ENCODE measurements at regions not wholly inside any gene's neighbourhood (a gene's known extent, or its start where the extent isn't known, plus 50 kb on each side); places are given as distances from the start of the nearest gene placed in this dataset.

DNA sequence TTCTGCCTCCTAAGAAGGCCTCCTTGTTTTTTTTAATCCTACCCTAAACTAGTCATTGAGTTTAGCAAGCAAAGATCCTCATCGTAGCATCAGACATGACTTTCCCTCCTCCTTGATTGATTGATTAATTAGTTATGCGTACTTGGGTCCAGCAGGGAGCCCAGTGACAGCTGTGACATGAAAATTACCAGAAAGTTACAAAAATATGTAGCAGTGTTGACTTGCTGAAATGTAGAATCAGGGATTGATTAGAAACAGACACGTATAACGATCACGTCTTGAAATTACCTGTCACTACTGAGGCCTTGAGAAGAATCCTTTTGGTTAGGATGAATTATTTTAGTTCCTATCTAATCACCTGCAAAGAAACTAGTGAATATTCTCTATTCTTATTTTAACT is 167.4 kb upstream of the MPPED2 start (continued):
- TF ChIP-seq, protein P1, sequence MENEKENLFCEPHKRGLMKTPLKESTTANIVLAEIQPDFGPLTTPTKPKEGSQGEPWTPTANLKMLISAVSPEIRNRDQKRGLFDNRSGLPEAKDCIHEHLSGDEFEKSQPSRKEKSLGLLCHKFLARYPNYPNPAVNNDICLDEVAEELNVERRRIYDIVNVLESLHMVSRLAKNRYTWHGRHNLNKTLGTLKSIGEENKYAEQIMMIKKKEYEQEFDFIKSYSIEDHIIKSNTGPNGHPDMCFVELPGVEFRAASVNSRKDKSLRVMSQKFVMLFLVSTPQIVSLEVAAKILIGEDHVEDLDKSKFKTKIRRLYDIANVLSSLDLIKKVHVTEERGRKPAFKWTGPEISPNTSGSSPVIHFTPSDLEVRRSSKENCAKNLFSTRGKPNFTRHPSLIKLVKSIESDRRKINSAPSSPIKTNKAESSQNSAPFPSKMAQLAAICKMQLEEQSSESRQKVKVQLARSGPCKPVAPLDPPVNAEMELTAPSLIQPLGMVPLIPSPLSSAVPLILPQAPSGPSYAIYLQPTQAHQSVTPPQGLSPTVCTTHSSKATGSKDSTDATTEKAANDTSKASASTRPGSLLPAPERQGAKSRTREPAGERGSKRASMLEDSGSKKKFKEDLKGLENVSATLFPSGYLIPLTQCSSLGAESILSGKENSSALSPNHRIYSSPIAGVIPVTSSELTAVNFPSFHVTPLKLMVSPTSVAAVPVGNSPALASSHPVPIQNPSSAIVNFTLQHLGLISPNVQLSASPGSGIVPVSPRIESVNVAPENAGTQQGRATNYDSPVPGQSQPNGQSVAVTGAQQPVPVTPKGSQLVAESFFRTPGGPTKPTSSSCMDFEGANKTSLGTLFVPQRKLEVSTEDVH (IDR thresholded peaks at IDR 0.05; ENCODE audit: low read depth, partially characterized antibody): no peak

DNA sequence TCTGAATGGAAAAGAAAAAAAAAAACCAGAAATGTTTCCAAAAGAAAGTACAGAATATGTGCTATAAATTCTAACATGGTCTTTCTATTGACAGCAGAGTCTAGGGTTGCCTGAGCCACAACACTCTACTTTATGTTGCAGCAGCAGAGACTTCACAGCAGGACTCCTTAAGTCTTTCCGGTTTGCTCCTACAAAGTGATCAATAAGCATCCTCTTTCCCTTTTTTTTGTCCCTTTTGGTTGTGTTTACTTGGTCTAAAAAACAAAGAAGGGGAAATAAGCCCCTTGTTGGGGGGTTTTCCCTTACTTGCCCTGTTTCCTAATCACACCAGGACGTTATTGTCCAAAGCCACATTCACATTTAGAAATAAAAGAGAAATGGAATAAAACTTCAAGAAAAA is 163.1 kb upstream of the MPPED2 start:
- WGBS (ENCODE audit: insufficient coverage, insufficient replicate concordance, low lambda C conversion rate, missing lambda C conversion rate): 0% methylated on average over 2 of the region's 2 CpGs
- ChIA-PET SMC1A (ENCODE audit: uncharacterized antibody, unreplicated experiment) (no interaction called here), CTCF (no interaction called here), RAD21 (ENCODE audit: unreplicated experiment) (no interaction called here), POLR2A (no interaction called here)
- intact Hi-C loops (cut with micrococcal nuclease; ENCODE audit: unreplicated experiment) (no loop called here), in situ Hi-C loops (cut with MboI) (no loop called here)
- no peaks in the 10 kb centered on the region for H4K20me1 ChIP-seq (ENCODE audit: control insufficient read depth, insufficient read depth)
- no peak overlapping the region for H3K4me3 ChIP-seq
- no peak for DNase-seq (ENCODE audit: low read depth, low spot score)
- H3K4me2 ChIP-seq (ENCODE audit: control insufficient read depth, insufficient read depth): no peak overlapping the region
- H3K27me3 ChIP-seq (replicated peaks in 1 of 2; ENCODE audit: control insufficient read depth in 2 of 2, insufficient read depth in 2 of 2, low read length in 1 of 2): no peaks in the 10 kb centered on the region; a peak in 1 of 4 replicates
- H3K79me2 ChIP-seq (ENCODE audit: control insufficient read depth, insufficient read depth, low read length): no peaks in the 10 kb centered on the region
- no peaks in the 10 kb centered on the region for H3K36me3 ChIP-seq (ENCODE audit: control insufficient read depth in 2 of 2, insufficient read depth in 2 of 2, low read length in 1 of 2)
- no peaks in the 10 kb centered on the region for H3K4me1 ChIP-seq (ENCODE audit: control insufficient read depth, insufficient read depth, low read length)
- no peak overlapping the region for H3K27ac ChIP-seq (ENCODE audit: control insufficient read depth, insufficient read depth)
- BruUV-seq (replicated peaks): no TSS peak
- no peaks in the 10 kb centered on the region for H3K9me3 ChIP-seq (replicated peaks; ENCODE audit: control insufficient read depth, insufficient read depth, low read length)
- no peak overlapping the region for H2AFZ ChIP-seq (ENCODE audit: control insufficient read depth, low read depth, low read length)
- no peak overlapping the region for H3K9ac ChIP-seq (ENCODE audit: control insufficient read depth, insufficient read depth, low read length)
- no peak for FAIRE-seq
- no peak for ATAC-seq
- TF ChIP-seq MTA2 (IDR thresholded peaks at IDR 0.05; ENCODE audit: low read depth) (no peak), STAT1 (conservative IDR thresholded peaks at IDR 0.05) (no peak), PML (IDR thresholded peaks at IDR 0.05; ENCODE audit: low read length) (no peak), CREB1 (IDR thresholded peaks at IDR 0.05; ENCODE audit: low read depth) (no peak), RB1 (IDR thresholded peaks at IDR 0.05; ENCODE audit: borderline replicate concordance) (no peak), ZNF24 (IDR thresholded peaks at IDR 0.05) (no peak), SREBF2 (IDR thresholded peaks at IDR 0.05; ENCODE audit: low read length) (no peak), NKRF (conservative IDR thresholded peaks at IDR 0.05) (no peak), NFYA (IDR thresholded peaks at IDR 0.05; ENCODE audit: borderline replicate concordance, low read depth, low read length) (no peak), JUNB (IDR thresholded peaks at IDR 0.05) (no peak), ZNF384 (IDR thresholded peaks at IDR 0.05; ENCODE audit: borderline replicate concordance, low read depth, low read length) (no peak), SKIL (IDR thresholded peaks at IDR 0.05; ENCODE audit: low read depth, poor library complexity, severe bottlenecking) (no peak), NR2C2 (IDR thresholded peaks at IDR 0.05; ENCODE audit: borderline replicate concordance, control insufficient read depth, insufficient read length, low read depth) (no peak), SMAD5 (IDR thresholded peaks at IDR 0.05; ENCODE audit: low read depth) (no peak)
- TF ChIP-seq, protein P1 (IDR thresholded peaks at IDR 0.05; ENCODE audit: low read depth, partially characterized antibody): no peak

Measured in GM12878 (cell line).